A549 (cell line): ENCODE measurements at regions not wholly inside any gene's neighbourhood (a gene's known extent, or its start where the extent isn't known, plus 50 kb on each side); places are given as distances from the start of the nearest gene placed in this dataset.

ENCODE experiments used
- ATAC-seq, 2 experiments: fragments of 200-7000 bp in 1 of 2; fragments of >200 bp in 1 of 2; cut with Nextera tagmentation in 1 of 2; cut with Tn5 transposase in 1 of 2; 3 replicates each; pipeline versions ENCODE4 v1.8.0 to v1.9.1; 2018 to 2020; ENCODE audit warnings: mild to moderate bottlenecking in 1 of 2, moderate library complexity in 1 of 2
- CTCF ChIA-PET: fragments of 300-600 bp; sonication (Branson Sonifier 250); formaldehyde crosslinking; extraction: SDS; loops from one replicate; lab custom pipeline; 2021; ENCODE audit warnings: antibody characterized with exemption, inconsistent platforms; lab: Yijun Ruan, JAX
- POLR2A ChIA-PET: fragments of 350-600 bp; formaldehyde crosslinking; extraction: SDS; loops from one replicate; lab custom pipeline; 2021; ENCODE audit warnings: antibody characterized with exemption, inconsistent platforms; lab: Yijun Ruan, JAX
- DNase-seq, 2 experiments: peaks; one replicate each; pipeline versions ENCODE4 v3.0.0 to v3.0.0-alpha.2; 2011 to 2016; ENCODE audit warnings: low read depth in 1 of 2, low spot score in 1 of 2
- FAIRE-seq: peaks from 2 replicates; lab custom pipeline; 2011; peaks lifted over from hg19 to GRCh38; lab: Jason Lieb, UNC
- H3K27ac ChIP-seq, 2 experiments: fragments of >200 bp; sonication (Bioruptor Twin); formaldehyde crosslinking; 3 replicates each; pipeline ENCODE4 v1.5.1; 2016 to 2017
- H3K4me1 ChIP-seq: fragments of >200 bp; sonication (Bioruptor Twin); formaldehyde crosslinking; 3 replicates; pipeline ENCODE4 v1.6.1; 2016
- H3K4me2 ChIP-seq: fragments of >200 bp; sonication (Bioruptor Twin); formaldehyde crosslinking; 3 replicates; pipeline ENCODE4 v1.6.1; 2016
- H3K4me3 ChIP-seq: fragments of >200 bp; sonication (Bioruptor Twin); formaldehyde crosslinking; 3 replicates; pipeline ENCODE4 v1.5.1; 2016
- H3K9me3 ChIP-seq: fragments of >200 bp; sonication (Bioruptor Twin); formaldehyde crosslinking; 3 replicates; pipeline ENCODE4 v1.6.1; 2016
- ATOH8 ChIP-seq: fragments of 250-450 bp; sonication (Bioruptor Pico); IDR thresholded peaks from 2 replicates; pipeline ENCODE4 v1.5.0; 2020; ENCODE audit warnings: low read depth, mild to moderate bottlenecking, moderate library complexity
- BCL3 ChIP-seq: fragments of >200 bp; sonication (Bioruptor Twin); formaldehyde crosslinking; IDR thresholded peaks from 3 replicates; pipeline ENCODE4 v1.6.1; 2016
- CBX8 ChIP-seq: fragments of 200-600 bp; sonication (generic); IDR thresholded peaks from 2 replicates; pipeline ENCODE4 v1.6.1; 2016
- CHD2 ChIP-seq: fragments of 150-350 bp; IDR thresholded peaks from 2 replicates; pipeline ENCODE4 v1.6.1; 2014; ENCODE audit warnings: low read length; ENCODE audit not compliant: partially characterized antibody
- E2F6 ChIP-seq: IDR thresholded peaks from 2 replicates; pipeline ENCODE4 v1.6.1; 2012; ENCODE audit warnings: low read depth, borderline replicate concordance
- ELK1 ChIP-seq: fragments of 150-350 bp; IDR thresholded peaks from 2 replicates; pipeline ENCODE4 v1.6.1; 2014; ENCODE audit warnings: low read depth, mild to moderate bottlenecking, low read length
- ESRRA ChIP-seq: fragments of 150-350 bp; IDR thresholded peaks from 2 replicates; pipeline ENCODE4 v1.6.1; 2014; ENCODE audit warnings: mild to moderate bottlenecking, low read length, borderline replicate concordance
- GATA3 ChIP-seq: IDR thresholded peaks from 2 replicates; pipeline ENCODE4 v1.6.1; 2012; ENCODE audit warnings: borderline replicate concordance
- HMGXB4 ChIP-seq: fragments of 250-450 bp; sonication (Bioruptor Pico); IDR thresholded peaks from 2 replicates; pipeline ENCODE4 v1.5.0; 2021; ENCODE audit warnings: mild to moderate bottlenecking, moderate library complexity, borderline replicate concordance
- HOXB13 ChIP-seq: fragments of 250-450 bp; sonication (Bioruptor Pico); IDR thresholded peaks from 2 replicates; pipeline ENCODE4 v1.5.0; 2020; ENCODE audit warnings: low read depth, mild to moderate bottlenecking, moderate library complexity
- HOXB5 ChIP-seq: fragments of 250-450 bp; sonication (Bioruptor Pico); IDR thresholded peaks from 2 replicates; pipeline ENCODE4 v1.5.0; 2020; ENCODE audit warnings: mild to moderate bottlenecking, moderate library complexity
- JUNB ChIP-seq: fragments of >200 bp; sonication (Bioruptor Twin); formaldehyde crosslinking; IDR thresholded peaks from 2 replicates; pipeline ENCODE4 v1.6.1; 2016
- KDM5A ChIP-seq: fragments of 200-600 bp; sonication (generic); IDR thresholded peaks from 2 replicates; pipeline ENCODE4 v1.6.1; 2016; ENCODE audit warnings: antibody characterized with exemption, mild to moderate bottlenecking
- MAZ ChIP-seq: fragments of 150-350 bp; IDR thresholded peaks from 2 replicates; pipeline ENCODE4 v1.6.1; 2014; ENCODE audit warnings: antibody characterized with exemption, low read depth, low read length, borderline replicate concordance
- NPAS2 ChIP-seq: fragments of 250-450 bp; sonication (Bioruptor Pico); IDR thresholded peaks from 2 replicates; pipeline ENCODE4 v1.8.0; 2022; ENCODE audit warnings: mild to moderate bottlenecking, moderate library complexity, borderline replicate concordance
- POLR2AphosphoS2 ChIP-seq: conservative IDR thresholded peaks from 2 replicates; pipeline ENCODE4 v1.6.1; 2012; ENCODE audit warnings: low read length, improper control_type of control experiment, inconsistent platforms
- RAD21 ChIP-seq, 2 experiments: fragments of >200 bp in 1 of 2; sonication (Bioruptor Twin) in 1 of 2; formaldehyde crosslinking in 1 of 2; IDR thresholded peaks in 1 of 2; conservative IDR thresholded peaks in 1 of 2; 2 replicates in 1 of 2; 3 replicates in 1 of 2; pipeline ENCODE4 v1.6.1; 2012 to 2018; ENCODE audit warnings: inconsistent platforms in 1 of 2
- RARB ChIP-seq: fragments of 250-450 bp; sonication (Bioruptor Pico); IDR thresholded peaks from 2 replicates; pipeline ENCODE4 v1.8.0; 2021; ENCODE audit warnings: mild to moderate bottlenecking, moderate library complexity
- RFX5 ChIP-seq: fragments of 450-650 bp; IDR thresholded peaks from 2 replicates; pipeline ENCODE4 v1.7.1; 2014; ENCODE audit warnings: antibody characterized with exemption, mild to moderate bottlenecking, moderate library complexity
- SREBF2 ChIP-seq: fragments of 450-650 bp; IDR thresholded peaks from 2 replicates; pipeline ENCODE4 v1.6.1; 2014; ENCODE audit warnings: mild to moderate bottlenecking, moderate library complexity
- TFCP2L1 ChIP-seq: fragments of 250-450 bp; sonication (Bioruptor Pico); IDR thresholded peaks from 2 replicates; pipeline ENCODE4 v1.5.0; 2021; ENCODE audit warnings: mild to moderate bottlenecking
- ZC3H11A ChIP-seq: fragments of 450-650 bp; IDR thresholded peaks from 2 replicates; pipeline ENCODE4 v1.6.1; 2014; ENCODE audit warnings: antibody characterized with exemption, mild to moderate bottlenecking
- ZNF302 ChIP-seq: fragments of 250-450 bp; sonication (Bioruptor Pico); IDR thresholded peaks from 2 replicates; pipeline ENCODE4 v1.9.0; 2021; ENCODE audit warnings: inconsistent platforms, mild to moderate bottlenecking, moderate library complexity
- WGBS: methylation state at CpG from one replicate; pipeline ENCODE4 v1.1.6; 2017; ENCODE audit errors: missing lambda C conversion rate; 5-methylcytosine and 5-hydroxymethylcytosine counted together

- TF ChIP-seq HOXB5 (CRISPR knock-in tag) (no peak), ELK1 (no peak), TFCP2L1 (CRISPR knock-in tag) (no peak), E2F6 (no peak), ZC3H11A (no peak), ESRRA (no peak), KDM5A (no peak), JUNB (no peak), POLR2AphosphoS2 (no peak), ATOH8 (no peak), SREBF2 (no peak), CHD2 (no peak), RAD21 (conservative IDR thresholded peaks at IDR 0.05 in 1 of 2, IDR thresholded peaks at IDR 0.05 in 1 of 2) (no peak), MAZ (no peak), GATA3 (no peak), HOXB13 (no peak), CBX8 (no peak)
- TF ChIP-seq, all 56 proteins: peak for 0
- WGBS: 91% methylated on average over 2 of the region's 2 CpGs
Observed at GRCh38 chr10:32175629-32176028, 119.4 kb upstream of the KIF5B start.

GRCh38 chr10:32174349-32174893 is 118.2 kb upstream of the KIF5B start:
- no peaks in the 10 kb centered on the region for H3K4me1 ChIP-seq
- H3K9me3 ChIP-seq: peaks cover 6% of the 10 kb centered on the region
- FAIRE-seq (no peak), ATAC-seq (no peak)
- 93% methylated on average over 3 of the region's 3 CpGs for WGBS
- CTCF ChIA-PET: interaction anchor here (0.6 to 1.9 kb wide), 4 partner anchors 10 to 37 kb away, joined by 3 to 9 read pairs (median 4); no protein-coding TSS in a partner anchor
- H3K27ac ChIP-seq: no peak overlapping the region
- TF ChIP-seq SREBF2 (no peak), HOXB5 (CRISPR knock-in tag) (no peak), KDM5A (no peak), HMGXB4 (CRISPR knock-in tag) (no peak), RARB (CRISPR knock-in tag) (no peak), BCL3 (no peak), ZNF302 (CRISPR knock-in tag) (no peak), CHD2 (no peak), NPAS2 (CRISPR knock-in tag) (no peak), RFX5 (no peak)
- TF ChIP-seq, all 56 proteins: peak for 0
- H3K4me2 ChIP-seq: no peak overlapping the region
- no peak overlapping the region for H3K4me3 ChIP-seq
- no peak for DNase-seq
- POLR2A ChIA-PET: no interaction called here

More at GRCh38 chr10:32175629-32176028, 119.4 kb upstream of the KIF5B start:
- no peaks in the 10 kb centered on the region for H3K4me1 ChIP-seq
- H3K4me3 ChIP-seq: no peak overlapping the region
- DNase-seq (no peak), FAIRE-seq (no peak), ATAC-seq (no peak)
- no peak overlapping the region for H3K27ac ChIP-seq
- peaks cover 6% of the 10 kb centered on the region for H3K9me3 ChIP-seq
- POLR2A ChIA-PET: no interaction called here
- no peak overlapping the region for H3K4me2 ChIP-seq
- CTCF ChIA-PET: interaction anchor here (1.1 to 1.9 kb wide), 3 partner anchors 10 to 1424 kb away, joined by 3 to 9 read pairs (median 3); no protein-coding TSS in a partner anchor
